ENCODE measurements at regions not wholly inside any gene's neighbourhood (a gene's known extent, or its start where the extent isn't known, plus 50 kb on each side); places are given as distances from the start of the nearest gene placed in this dataset.

DNA sequence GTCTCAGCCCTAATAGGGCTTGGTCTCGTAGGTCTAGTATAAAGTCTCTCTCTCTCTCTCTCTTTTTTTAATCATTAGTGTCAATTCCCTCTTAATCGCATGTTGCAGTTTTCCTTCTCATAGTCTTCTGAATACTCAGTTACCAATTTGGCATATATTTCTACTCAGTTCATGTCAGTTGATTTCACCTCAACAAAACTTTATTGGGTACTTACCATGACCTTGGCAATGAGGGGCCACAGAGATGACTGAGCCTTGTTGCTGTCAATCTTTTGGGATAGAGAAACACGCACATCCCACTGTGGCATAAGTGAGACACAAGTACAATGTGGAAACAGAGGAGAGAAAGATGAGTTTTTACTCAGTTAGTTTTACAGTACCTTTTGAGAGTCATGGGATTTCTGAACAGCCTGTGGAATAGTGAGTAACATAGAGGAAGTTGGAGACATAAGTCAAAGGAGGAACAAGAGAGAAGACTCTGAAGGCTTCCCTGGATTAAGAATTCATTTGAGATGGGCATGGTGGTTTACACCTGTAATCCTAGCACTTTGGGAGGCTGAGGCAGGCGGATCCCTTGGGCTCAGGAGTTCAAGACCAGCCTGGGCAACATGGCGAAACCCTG is 150.2 kb upstream of the CBLB start:
- in situ Hi-C loops (cut with MboI; ENCODE audit: low sequenced_read_pairs), result no loop called here

DNA sequence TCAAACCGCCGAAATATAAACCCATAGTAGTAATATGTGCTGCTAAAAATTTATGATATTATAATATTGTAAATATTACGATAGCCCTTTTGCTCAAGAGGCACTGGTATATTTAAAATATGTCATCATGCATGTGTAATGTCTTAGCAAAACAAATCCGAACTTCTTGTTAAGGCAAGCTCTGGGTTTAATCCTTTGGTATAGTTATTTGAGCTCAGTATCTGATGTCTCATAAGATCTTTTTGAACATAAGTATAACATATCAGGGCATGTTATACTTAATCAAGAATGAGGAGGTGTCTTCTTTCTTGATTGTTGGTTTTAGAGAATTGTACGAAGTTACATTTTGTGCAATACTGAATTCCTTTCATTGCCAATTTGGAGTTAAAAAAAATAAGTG is 154.1 kb upstream of the CBLB start:
- in situ Hi-C loops (cut with MboI; ENCODE audit: low sequenced_read_pairs), result no loop called here

DNA sequence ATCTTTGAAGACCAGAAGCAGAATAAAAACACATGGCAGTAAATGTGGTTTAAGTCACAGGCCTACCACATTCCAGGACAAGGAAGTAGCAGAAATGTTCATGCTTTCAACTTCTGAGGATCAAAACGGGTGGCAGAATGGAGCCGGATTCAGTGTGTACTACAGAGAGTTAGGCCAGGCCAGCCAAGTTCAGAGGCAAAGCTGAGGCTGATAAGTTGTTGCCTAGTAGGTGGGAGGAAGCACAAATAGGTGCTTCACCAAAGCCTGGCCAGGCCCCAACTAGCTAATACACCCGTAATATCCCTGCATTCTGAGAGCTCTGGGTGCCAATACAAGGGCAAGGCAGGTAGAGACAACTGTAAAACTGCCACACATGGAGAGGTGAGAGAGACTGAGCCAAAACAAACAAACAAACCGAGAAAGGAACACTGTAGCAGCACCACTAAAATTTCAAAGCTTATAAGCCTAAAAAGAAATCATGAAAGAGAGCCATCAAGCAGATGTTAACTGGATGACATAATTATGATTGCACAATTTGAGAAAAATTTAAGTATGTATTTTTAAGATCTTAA is 156.4 kb upstream of the CBLB start:
- in situ Hi-C loops (cut with MboI; ENCODE audit: low sequenced_read_pairs), result no loop called here

DNA sequence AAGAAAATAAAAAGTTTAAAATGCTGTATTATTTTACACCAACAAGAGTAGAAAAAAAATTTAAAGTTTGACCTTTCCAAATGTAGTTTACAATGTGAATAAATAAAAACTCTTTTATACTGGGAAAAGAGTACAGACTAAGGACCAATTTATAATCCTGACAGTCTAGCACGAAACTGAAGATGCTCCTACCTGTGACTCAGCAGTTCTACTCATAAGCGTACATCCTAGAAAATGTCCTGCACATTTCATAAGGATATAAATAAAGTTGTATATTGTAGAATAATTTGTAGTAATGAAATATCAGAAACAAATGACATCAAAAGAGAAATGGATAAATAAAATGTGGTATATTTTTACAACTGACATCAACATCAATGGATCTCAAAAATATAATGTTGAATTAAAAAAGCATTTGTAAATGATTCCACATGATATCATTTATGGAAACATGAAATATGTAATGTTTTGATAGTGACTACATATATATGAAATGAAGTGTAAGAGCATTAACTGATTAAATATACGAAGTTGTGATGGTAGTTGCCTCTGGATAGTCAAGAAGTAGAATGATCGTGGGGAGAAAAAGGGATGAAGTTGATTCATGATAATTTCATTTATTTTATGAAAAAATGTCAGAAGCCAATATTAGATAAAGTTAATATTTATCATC is 161.3 kb upstream of the CBLB start:
- in situ Hi-C loops (cut with MboI; ENCODE audit: low sequenced_read_pairs), result no loop called here

DNA sequence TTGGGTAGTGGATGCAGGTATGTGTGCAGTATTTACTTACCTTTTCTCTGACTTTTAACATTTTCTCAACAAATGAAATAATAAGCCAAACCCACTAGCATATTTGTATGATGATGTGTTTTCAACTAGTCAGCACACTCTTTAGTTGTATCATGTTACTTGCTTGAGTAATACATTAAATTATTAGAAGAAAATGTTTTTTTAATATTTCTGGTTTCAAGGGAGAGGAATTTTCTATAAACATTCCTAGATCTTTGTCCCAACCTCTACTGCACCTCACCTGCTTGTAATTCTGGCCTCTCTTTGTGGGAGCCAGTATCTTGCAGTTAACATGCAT is 161.8 kb upstream of the CBLB start:
- in situ Hi-C loops (cut with MboI; ENCODE audit: low sequenced_read_pairs), result no loop called here

DNA sequence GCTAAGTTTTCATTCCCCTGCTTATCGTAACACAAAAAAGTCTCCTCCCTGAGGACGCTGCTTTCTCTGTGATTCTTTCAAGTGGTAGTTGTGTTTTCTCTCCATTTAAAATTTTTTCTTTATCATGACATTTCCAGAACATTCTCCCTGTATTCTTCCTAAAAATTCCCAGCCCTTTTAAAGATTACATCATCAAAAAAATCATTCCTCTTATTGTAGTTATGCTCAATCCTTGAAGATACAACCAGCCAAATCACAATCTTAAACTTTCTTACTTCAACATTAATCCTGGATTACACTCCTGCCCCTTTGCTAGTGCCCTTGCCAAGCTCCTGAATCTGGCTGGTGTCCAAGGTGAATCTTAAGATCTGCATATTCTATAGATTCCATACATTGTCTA is 163.7 kb upstream of the CBLB start:
- in situ Hi-C loops (cut with MboI; ENCODE audit: low sequenced_read_pairs), result no loop called here

DNA sequence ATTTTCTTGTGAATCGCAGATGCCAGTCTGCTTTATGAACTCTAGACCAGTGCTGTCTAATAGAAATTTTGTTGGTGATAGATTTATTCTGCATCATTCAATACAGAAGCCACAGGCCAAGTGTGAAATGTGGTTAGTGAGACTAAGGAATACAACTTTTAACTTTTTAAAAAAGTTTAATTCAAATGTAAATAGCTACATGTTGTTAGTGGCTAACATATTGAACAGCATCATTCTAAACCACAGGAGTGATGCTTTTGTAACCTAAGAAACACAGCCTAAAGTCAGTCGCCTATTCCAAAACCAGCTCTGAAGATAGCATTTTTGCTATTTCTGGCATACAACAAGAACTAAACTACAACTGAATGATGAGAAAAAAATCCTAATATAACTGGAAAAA is 164.8 kb upstream of the CBLB start:
- in situ Hi-C loops (cut with MboI; ENCODE audit: low sequenced_read_pairs), result no loop called here

DNA sequence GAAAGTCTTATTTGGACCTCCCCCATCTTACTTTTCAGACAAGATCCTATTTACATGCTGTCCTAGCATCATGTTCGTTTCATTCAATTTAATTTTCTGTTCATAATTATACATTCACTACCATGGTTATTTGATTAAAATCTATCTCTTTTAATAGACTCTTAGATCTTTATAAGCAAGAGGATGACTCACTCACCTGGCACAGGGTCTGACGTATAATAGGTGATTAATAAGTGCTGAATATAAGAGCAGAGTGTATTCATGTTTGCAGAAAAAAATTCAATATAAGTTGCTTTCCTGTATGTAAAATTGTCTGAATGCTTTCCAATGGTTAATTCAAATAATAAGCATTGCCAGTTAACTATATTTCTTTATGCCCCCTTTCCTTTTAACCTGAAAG is 165.5 kb upstream of the CBLB start:
- in situ Hi-C loops (cut with MboI; ENCODE audit: low sequenced_read_pairs), result no loop called here

DNA sequence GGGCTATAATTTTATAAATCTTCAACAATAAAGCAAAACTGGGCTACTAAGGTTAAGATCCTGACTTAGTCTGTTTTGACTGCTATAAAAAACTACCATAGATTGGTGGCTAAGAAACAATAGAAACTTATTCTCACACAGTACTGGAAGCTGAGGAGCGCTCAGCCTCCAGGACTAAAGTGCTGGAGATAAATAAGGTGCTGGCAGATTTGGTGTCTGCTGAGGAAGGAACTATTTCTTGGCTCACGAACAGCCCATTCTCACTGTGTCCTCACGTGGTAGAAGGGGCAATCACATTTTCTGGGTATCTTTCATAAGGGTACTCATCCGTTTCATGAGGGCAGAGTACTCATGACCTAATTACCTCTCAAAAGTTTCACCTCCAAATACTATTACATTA is 166.8 kb upstream of the CBLB start:
- in situ Hi-C loops (cut with MboI; ENCODE audit: low sequenced_read_pairs), result no loop called here

DNA sequence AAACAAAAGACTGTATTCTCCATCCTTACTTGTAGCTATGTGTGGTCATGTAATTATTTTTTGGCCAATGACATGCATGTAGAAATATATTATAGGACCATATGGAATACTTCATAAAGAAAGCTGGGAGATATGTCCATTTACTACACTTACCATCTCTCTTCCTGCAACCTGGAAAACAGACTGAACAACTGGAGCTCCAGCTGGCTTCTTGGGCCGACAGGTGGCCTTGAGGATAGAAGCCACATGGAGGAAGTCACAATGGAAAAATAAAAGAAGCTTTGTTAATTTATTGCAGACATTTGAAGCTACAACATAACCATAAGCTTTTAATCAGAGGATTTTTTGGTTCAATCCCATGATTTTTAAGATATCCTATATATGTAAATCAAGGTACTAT is 167.9 kb upstream of the CBLB start:
- in situ Hi-C loops (cut with MboI; ENCODE audit: low sequenced_read_pairs), result no loop called here

DNA sequence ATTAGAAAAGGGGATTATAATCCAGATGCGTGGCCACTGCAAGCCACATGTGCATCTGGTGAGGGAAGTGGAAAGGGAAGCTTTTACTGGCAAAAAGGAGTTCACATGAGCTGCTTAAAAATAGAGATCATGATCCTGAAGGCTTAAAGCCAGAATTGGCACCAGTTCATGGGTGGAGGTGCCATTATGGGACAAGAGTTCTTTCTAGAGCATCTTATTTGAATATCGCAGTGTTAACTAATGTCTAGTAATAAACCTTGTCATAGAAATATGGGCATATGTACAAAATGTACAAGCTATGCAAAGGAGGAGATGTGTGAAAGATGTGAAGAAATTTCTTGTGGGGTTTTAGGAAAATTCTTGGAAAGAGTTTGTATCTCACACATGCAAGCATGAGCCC is 178.4 kb upstream of the CBLB start:
- in situ Hi-C loops (cut with MboI; ENCODE audit: low sequenced_read_pairs), result no loop called here

DNA sequence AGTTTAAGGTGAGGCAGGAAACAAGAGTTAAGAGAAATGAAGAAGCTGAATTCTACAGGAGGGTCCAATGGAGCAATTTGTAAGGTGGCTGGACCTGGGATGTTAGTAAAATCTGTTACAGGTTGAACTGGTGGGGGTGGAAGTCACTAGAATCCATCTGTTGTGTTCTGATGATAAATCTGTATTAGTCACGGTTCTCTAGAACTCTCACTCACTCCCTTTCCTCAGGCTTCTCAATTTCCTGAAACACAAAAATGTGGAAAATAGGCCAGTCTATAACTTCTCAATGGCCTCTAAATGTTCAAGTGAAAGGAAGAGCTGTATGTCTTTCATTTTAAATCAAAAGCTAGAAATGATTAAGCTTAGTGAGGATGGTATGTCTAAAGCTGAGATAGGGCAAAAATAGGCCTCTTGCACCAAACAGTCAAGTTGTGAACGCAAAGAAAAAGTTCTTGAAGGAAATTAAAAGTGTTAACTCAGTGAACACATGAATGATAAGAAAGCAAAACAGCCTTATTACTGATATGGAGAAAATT is 180.2 kb upstream of the CBLB start:
- in situ Hi-C loops (cut with MboI; ENCODE audit: low sequenced_read_pairs), result no loop called here

DNA sequence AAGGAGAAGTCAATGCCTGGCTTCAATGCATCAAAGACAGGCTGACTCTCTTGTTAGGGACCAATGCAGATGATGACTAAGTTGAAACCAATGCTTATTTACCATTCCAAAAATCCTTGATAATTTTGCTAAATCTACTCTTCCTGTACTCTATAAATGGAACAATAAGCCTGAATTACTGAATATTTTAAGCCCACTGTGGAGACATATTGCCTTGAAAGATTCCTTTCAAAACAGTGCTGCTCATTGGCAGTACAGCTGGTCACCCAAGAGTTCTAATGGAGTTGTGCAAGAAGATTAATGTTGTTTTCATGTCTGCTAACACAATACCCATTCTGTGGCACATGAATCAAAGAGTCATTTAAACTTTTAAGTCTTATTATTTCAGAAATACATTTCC is 181.0 kb upstream of the CBLB start:
- in situ Hi-C loops (cut with MboI; ENCODE audit: low sequenced_read_pairs), result no loop called here

DNA sequence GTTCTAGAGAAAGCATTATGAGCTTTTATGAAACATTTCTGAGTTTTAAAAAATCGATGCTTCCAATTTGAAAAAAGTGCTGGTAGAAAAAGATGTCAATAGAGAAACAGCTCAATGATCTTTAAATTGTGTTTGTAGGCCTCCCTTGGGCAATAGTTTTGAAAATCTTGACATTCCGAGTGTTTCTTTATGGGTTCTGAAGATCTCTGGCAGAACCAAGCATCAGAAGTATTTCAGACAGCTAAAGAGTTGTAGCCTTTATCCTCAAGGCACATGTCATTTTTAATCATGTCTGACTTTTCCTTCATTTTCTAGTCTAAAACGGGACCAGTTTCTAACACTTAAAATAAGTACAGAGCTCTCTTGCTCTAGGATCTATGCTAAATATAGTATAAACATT is 188.1 kb upstream of the CBLB start:
- in situ Hi-C loops (cut with MboI; ENCODE audit: low sequenced_read_pairs), result no loop called here

DNA sequence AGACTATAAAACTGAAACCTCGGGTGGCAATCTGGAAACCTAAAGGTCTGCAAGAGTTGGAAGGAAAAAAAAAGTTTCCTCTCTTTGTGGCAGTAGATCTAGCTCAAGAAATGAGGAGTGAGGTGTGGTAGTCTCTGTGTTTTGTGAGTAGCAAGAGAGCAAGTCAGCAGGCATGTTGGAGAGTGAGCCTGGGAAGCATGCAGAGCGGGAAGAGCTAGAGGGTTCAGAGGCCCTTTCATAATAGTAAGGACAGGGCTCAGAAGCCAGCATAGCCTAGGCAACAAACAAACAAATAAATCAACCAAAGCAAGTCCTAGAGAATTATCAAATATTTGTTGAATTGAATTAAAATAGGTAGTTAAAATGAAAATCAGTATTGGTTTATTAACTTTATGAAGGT is 189.7 kb upstream of the CBLB start:
- in situ Hi-C loops (cut with MboI; ENCODE audit: low sequenced_read_pairs), result no loop called here

DNA sequence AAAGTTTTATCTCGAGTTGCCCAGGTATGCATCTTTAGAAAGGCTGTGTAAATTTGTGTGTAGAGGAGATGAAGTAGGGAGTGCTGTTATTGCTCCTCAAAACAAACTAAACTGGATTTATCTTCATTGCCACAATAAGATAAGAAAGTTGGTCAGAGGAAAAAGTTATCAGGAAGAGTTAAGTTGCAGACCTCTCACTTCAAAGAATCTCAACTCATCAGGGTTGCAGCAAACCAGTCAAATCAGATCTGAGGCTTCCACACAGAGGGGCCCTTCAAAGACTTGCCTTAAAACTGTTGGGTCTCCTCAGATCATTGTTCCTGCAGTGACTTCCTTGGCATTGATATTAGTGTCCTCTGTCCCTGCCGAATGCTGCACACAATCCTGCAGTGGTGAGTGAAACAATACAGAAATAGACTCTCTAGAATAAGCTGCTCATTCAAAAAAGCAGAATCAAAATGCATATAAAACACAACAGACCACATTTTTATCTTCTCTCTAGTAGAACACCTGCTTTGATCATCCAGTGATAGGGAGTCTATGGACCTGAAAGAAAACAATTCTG is 191.2 kb upstream of the CBLB start:
- in situ Hi-C loops (cut with MboI; ENCODE audit: low sequenced_read_pairs), result no loop called here

DNA sequence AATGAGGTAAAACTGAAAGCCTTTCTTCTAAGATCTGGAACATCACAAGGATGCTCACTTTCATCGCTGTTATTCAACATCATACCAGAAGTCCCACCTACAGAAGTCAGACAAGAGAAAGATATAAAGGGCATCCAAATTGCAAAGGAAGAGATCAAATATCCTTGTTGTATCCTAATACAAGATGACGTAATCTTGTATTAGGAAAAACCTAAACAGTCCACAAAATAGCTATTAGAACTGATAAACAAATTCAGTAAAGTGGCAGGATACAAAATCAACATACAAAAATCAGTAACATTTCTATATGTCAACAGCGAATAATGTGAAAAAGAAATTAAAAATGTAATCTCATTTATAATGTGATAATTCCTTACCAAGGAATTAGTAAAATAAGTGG is 195.1 kb upstream of the CBLB start:
- in situ Hi-C loops (cut with MboI; ENCODE audit: low sequenced_read_pairs), result no loop called here

DNA sequence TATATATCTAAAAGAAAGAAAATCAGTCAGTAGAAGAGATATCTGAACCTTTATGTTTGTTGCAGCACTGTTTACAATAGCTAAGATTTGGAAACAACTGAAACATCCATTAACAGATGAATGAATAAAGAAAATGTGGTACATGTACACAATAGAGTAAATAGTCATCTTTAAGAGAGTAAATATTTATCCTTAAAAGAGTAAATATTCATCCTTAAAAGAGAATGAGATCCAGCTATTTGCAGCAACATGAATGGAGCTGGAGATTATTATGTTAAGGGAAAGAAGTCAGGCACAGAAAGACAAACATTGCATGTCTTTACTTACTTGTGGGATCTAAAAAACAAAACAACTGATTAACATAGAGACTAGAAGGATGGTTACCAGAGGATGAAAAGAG is 197.0 kb upstream of the CBLB start:
- in situ Hi-C loops (cut with MboI; ENCODE audit: low sequenced_read_pairs), result no loop called here

DNA sequence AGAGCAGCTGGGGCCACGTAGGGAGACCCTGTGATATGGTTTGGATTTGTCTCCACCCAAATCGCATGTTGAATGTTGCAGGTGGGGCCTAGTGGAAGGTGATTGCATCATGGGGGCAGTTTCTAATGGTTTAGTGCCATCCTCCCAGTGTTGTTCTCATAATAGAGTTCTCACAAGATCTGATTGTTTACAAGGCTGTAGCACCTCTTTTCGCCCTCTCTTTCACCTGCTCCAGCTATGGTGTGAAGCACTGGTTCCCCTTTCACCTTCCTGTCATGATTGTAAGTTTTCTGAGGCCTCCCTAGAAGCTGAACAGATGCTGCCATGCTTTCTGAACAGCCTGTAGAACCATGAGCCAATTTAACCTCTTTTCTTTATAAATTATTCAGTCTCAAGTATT is 198.9 kb upstream of the CBLB start:
- in situ Hi-C loops (cut with MboI; ENCODE audit: low sequenced_read_pairs), result no loop called here

DNA sequence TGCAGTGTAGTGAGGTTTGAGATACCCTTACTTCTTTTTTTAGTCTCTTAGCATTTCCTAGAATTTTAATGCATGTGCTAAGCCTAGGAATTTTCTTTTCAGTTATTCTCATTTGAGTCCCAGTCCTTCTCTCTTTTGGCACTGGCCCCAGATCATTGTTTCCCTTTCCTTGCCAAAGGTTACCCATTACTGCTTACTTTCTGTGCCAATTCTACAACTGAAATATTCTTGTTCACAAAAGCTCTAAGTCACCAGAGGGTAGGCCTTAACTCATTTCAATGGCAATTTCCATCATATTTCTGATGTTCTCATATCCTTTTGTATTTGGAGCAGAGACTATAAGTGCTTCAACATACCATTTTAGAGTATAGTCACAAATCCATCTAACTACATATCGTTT is 199.6 kb upstream of the CBLB start:
- in situ Hi-C loops (cut with MboI; ENCODE audit: low sequenced_read_pairs), result no loop called here

DNA sequence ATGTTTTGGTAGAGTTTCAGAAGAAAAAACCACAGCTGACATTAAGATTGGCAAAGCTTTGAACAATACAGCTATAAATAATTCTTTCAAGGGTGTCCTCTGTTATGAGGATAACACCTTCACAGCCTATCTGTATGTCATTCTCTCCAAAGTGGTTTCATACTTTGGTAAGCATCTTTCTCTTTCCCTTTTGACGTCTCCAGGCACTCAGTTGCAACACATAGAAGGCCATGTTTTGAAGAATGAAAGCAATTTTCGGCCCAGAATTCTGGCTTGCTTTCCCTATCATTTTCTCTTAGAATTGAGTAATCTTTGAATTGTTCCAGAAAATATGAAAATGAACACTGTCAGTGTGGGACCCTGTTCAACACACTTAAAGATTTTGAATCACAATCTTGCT is 200.0 kb upstream of the CBLB start:
- in situ Hi-C loops (cut with MboI; ENCODE audit: low sequenced_read_pairs), result no loop called here

DNA sequence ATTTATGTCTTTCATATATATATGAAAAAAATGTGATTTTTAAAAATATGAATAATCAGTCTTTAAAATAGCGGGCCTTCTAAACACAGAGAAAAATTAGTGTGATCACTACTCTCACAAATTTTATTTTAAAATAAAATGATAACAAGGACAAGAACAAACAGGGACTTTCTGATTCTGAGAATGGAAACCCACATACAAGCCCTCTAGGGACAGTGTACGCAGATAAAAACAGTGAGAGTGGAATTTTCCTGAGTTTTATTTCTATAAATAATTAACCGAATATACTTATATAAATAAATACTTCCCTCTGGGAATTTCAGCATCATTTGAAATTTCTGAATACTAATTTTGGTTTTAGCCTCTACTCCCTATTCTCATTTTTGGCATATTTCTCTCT is 201.4 kb upstream of the CBLB start:
- in situ Hi-C loops (cut with MboI; ENCODE audit: low sequenced_read_pairs), result no loop called here

All from HL-60/S4 (cell line).